BJ (cell line): ENCODE measurements at regions not wholly inside any gene's neighbourhood (a gene's known extent, or its start where the extent isn't known, plus 50 kb on each side); places are given as distances from the start of the nearest gene placed in this dataset.

Experiments
- CTCF ChIA-PET: fragments of 350-600 bp; formaldehyde crosslinking; extraction: SDS; loops from one replicate; lab custom pipeline; 2021; ENCODE audit warnings: antibody characterized with exemption, inconsistent platforms; lab: Yijun Ruan, JAX
- POLR2A ChIA-PET: fragments of 300-600 bp; sonication (Branson Sonifier 250); formaldehyde crosslinking; extraction: SDS; loops from one replicate; lab custom pipeline; 2021; ENCODE audit warnings: antibody characterized with exemption; lab: Charles Lee
- DNase-seq: peaks from one replicate; pipeline ENCODE4 v3.0.0-alpha.2; 2011; ENCODE audit warnings: low read depth
- H3K27me3 ChIP-seq: 2 replicates; pipeline ENCODE4 v1.6.0; 2011; ENCODE audit warnings: low read length; ENCODE audit not compliant: control insufficient read depth, insufficient read depth
- H3K36me3 ChIP-seq: 2 replicates; pipeline ENCODE4 v1.5.1; 2011; ENCODE audit warnings: low read length; ENCODE audit not compliant: control insufficient read depth, insufficient read depth
- H3K4me3 ChIP-seq: 2 replicates; pipeline ENCODE4 v1.5.1; 2011; ENCODE audit warnings: low read depth, mild to moderate bottlenecking, control low read depth, low read length
- CTCF ChIP-seq: IDR thresholded peaks from 2 replicates; pipeline ENCODE4 v1.5.1; 2011; ENCODE audit warnings: low read depth, mild to moderate bottlenecking, control low read depth, inconsistent platforms, low read length, moderate library complexity; ENCODE audit not compliant: insufficient read depth

- TF ChIP-seq CTCF = no peak
- Histone ChIP-seq H3K36me3 (no peaks in the 10 kb centered on the region), H3K4me3 (no peak overlapping the region), H3K27me3 (no peaks in the 10 kb centered on the region)
- ChIA-PET CTCF (interaction anchor here (1.3 kb wide), 1 partner anchor 9 kb away, joined by 5 read pairs; no protein-coding TSS in a partner anchor), POLR2A (no interaction called here)
- DNase-seq = no peak
These were observed 383.0 kb downstream of the DIRAS2 start for GRCh38 chr9:90259311-90260246.

- CTCF ChIA-PET = no interaction called here
- TF ChIP-seq CTCF = no peak
- Histone ChIP-seq H3K27me3 (no peaks in the 10 kb centered on the region), H3K4me3 (no peak overlapping the region), H3K36me3 (no peaks in the 10 kb centered on the region)
- DNase-seq = no peak
- POLR2A ChIA-PET = no interaction called here
These were observed 380.9 kb downstream of the DIRAS2 start for GRCh38 chr9:90261698-90262097.

- ChIA-PET CTCF (interaction anchor here (1.6 kb wide), 1 partner anchor 10 kb away, joined by 5 read pairs; no protein-coding TSS in a partner anchor), POLR2A (no interaction called here)
- Histone ChIP-seq H3K36me3 (no peaks in the 10 kb centered on the region), H3K4me3 (no peak overlapping the region), H3K27me3 (no peaks in the 10 kb centered on the region)
- no peak for DNase-seq
- TF ChIP-seq CTCF = no peak
These were observed 374.0 kb downstream of the DIRAS2 start for GRCh38 chr9:90268613-90269012.

- CTCF ChIA-PET = no interaction called here
These were observed 370.9 kb downstream of the DIRAS2 start for GRCh38 chr9:90271707-90272106.

More at GRCh38 chr9:90271707-90272106, 370.9 kb downstream of the DIRAS2 start:
- H3K27me3 ChIP-seq = no peaks in the 10 kb centered on the region
- no peak for TF ChIP-seq CTCF
- no peaks in the 10 kb centered on the region for H3K36me3 ChIP-seq
- POLR2A ChIA-PET = no interaction called here
- no peak for DNase-seq
- no peak overlapping the region for H3K4me3 ChIP-seq
